H1 (cell line): ENCODE measurements at regions not wholly inside any gene's neighbourhood (a gene's known extent, or its start where the extent isn't known, plus 50 kb on each side); places are given as distances from the start of the nearest gene placed in this dataset.

ENCODE experiments used
- CTCF ChIA-PET: fragments of 300-600 bp; sonication (Branson Sonifier 250); formaldehyde crosslinking; loops from one replicate; lab custom pipeline; 2021; ENCODE audit not compliant: partially characterized antibody; lab: Charles Lee
- POLR2A ChIA-PET: fragments of 300-600 bp; sonication (Branson Sonifier 250); formaldehyde crosslinking; loops from one replicate; lab custom pipeline; 2021; ENCODE audit warnings: inconsistent platforms; ENCODE audit not compliant: partially characterized antibody; lab: Charles Lee
- DNase-seq, 2 experiments: peaks; one replicate each; pipeline versions ENCODE4 v3.0.0 to v3.0.0-alpha.2; 2010 to 2022; ENCODE audit warnings: low spot score in 2 of 2, low read depth in 1 of 2, mixed read lengths in 1 of 2
- FAIRE-seq: peaks from 2 replicates; lab custom pipeline; 2011; peaks lifted over from hg19 to GRCh38; lab: Jason Lieb, UNC
- H2AFZ ChIP-seq: 2 replicates; pipeline ENCODE4 v1.8.1; 2012; ENCODE audit warnings: low read length, inconsistent platforms
- H2AK5ac ChIP-seq: 2 replicates; pipeline ENCODE4 v1.6.1; 2013; ENCODE audit warnings: low read depth, low read length
- H2BK120ac ChIP-seq: replicated peaks from 2 replicates; pipeline ENCODE3; 2013; ENCODE audit warnings: low read depth, low read length, inconsistent platforms
- H2BK12ac ChIP-seq: 2 replicates; pipeline ENCODE4 v1.6.1; 2013; ENCODE audit warnings: low read depth, low read length
- H2BK15ac ChIP-seq: 2 replicates; pipeline ENCODE4 v1.6.1; 2013; ENCODE audit warnings: low read length
- H2BK20ac ChIP-seq: 2 replicates; pipeline ENCODE4 v1.6.1; 2013; ENCODE audit warnings: low read length
- H2BK5ac ChIP-seq: 2 replicates; pipeline ENCODE4 v1.6.1; 2013; ENCODE audit warnings: low read depth, low read length
- H3K14ac ChIP-seq: 2 replicates; pipeline ENCODE4 v1.6.1; 2013; ENCODE audit warnings: inconsistent platforms; ENCODE audit not compliant: insufficient read length
- H3K18ac ChIP-seq: 2 replicates; pipeline ENCODE4 v1.6.1; 2013; ENCODE audit warnings: low read length; ENCODE audit errors: extremely low read depth
- H3K23ac ChIP-seq: 2 replicates; pipeline ENCODE4 v1.6.1; 2013; ENCODE audit warnings: inconsistent platforms; ENCODE audit not compliant: insufficient read length
- H3K23me2 ChIP-seq: 2 replicates; pipeline ENCODE4 v1.6.1; 2013; ENCODE audit warnings: low read depth, low read length
- H3K27ac ChIP-seq: 2 replicates; pipeline ENCODE4 v1.6.1; 2011; ENCODE audit warnings: low read depth, low read length, inconsistent platforms
- H3K27me3 ChIP-seq, 4 experiments: replicated peaks in 1 of 4; 1 replicate in 1 of 4; 2 replicates in 3 of 4; pipeline versions ENCODE4 v1.6.1 to v1.8.1; 2011 to 2013; ENCODE audit warnings: low read length in 3 of 4, mild to moderate bottlenecking in 3 of 4, inconsistent platforms in 2 of 4, mixed read lengths in 2 of 4, moderate library complexity in 1 of 4; ENCODE audit not compliant: control insufficient read depth in 3 of 4, insufficient read depth in 3 of 4; ENCODE audit errors: extremely low read depth in 1 of 4
- H3K36me3 ChIP-seq, 4 experiments: 2 replicates each; pipeline versions ENCODE4 v1.6.1 to v1.8.1; 2011 to 2013; ENCODE audit warnings: mild to moderate bottlenecking in 4 of 4, low read length in 3 of 4, moderate library complexity in 2 of 4, control low read depth in 1 of 4, inconsistent platforms in 1 of 4; ENCODE audit not compliant: insufficient read depth in 4 of 4, control insufficient read depth in 2 of 4
- H3K4ac ChIP-seq: replicated peaks from 2 replicates; pipeline ENCODE3; 2013; ENCODE audit warnings: low read length, low read depth, mixed read lengths, inconsistent platforms; ENCODE audit not compliant: insufficient read length
- H3K4me1 ChIP-seq, 4 experiments: replicated peaks in 1 of 4; 1 replicate in 1 of 4; 2 replicates in 3 of 4; pipeline versions ENCODE4 v1.6.1 to v1.8.1; 2011 to 2013; ENCODE audit warnings: low read length in 3 of 4, inconsistent platforms in 2 of 4, mixed read lengths in 1 of 4; ENCODE audit not compliant: insufficient read depth in 4 of 4, control insufficient read depth in 3 of 4
- H3K4me2 ChIP-seq, 2 experiments: 2 replicates each; pipeline versions ENCODE4 v1.6.1 to v1.8.1; 2011 to 2013; ENCODE audit warnings: low read depth in 2 of 2, low read length in 2 of 2, control low read depth in 1 of 2, inconsistent platforms in 1 of 2, mild to moderate bottlenecking in 1 of 2; ENCODE audit not compliant: insufficient read depth in 1 of 2
- H3K4me3 ChIP-seq, 4 experiments: fragments of 200-600, 300-600 bp in 1 of 4; sonication (generic), shearing (Covaris generic), sonication (Bioruptor Twin) in 1 of 4; 2 replicates each; pipeline versions ENCODE4 v1.5.1 to v1.8.1; 2011 to 2016; ENCODE audit warnings: low read length in 4 of 4, low read depth in 3 of 4, control low read depth in 2 of 4, inconsistent platforms in 2 of 4, mild to moderate bottlenecking in 2 of 4, mixed read lengths in 1 of 4, moderate library complexity in 1 of 4; ENCODE audit not compliant: insufficient read depth in 2 of 4; ENCODE audit errors: extremely low read depth in 1 of 4
- H3K56ac ChIP-seq: replicated peaks from 2 replicates; pipeline ENCODE3; 2013; ENCODE audit warnings: low read depth, mild to moderate bottlenecking, mixed read lengths, low read length, inconsistent platforms; ENCODE audit not compliant: insufficient read length
- H3K79me1 ChIP-seq: 2 replicates; pipeline ENCODE4 v1.6.1; 2013; ENCODE audit warnings: low read depth, low read length, control low read depth
- H3K79me2 ChIP-seq, 2 experiments: 2 replicates each; pipeline versions ENCODE4 v1.6.1 to v1.8.1; 2012 to 2013; ENCODE audit warnings: low read length in 2 of 2, mild to moderate bottlenecking in 2 of 2, inconsistent platforms in 1 of 2; ENCODE audit not compliant: insufficient read depth in 2 of 2, control insufficient read depth in 1 of 2
- H3K9ac ChIP-seq, 4 experiments: replicated peaks in 1 of 4; 1 replicate in 1 of 4; 2 replicates in 3 of 4; pipeline versions ENCODE4 v1.6.1 to v1.8.1; 2011 to 2013; ENCODE audit warnings: low read depth in 3 of 4, low read length in 3 of 4, control low read depth in 2 of 4, mild to moderate bottlenecking in 2 of 4, moderate library complexity in 2 of 4, inconsistent platforms in 1 of 4; ENCODE audit errors: extremely low read depth in 1 of 4
- H3K9me3 ChIP-seq, 2 experiments: 2 replicates each; pipeline versions ENCODE4 v1.6.1 to v1.8.1; 2012 to 2013; ENCODE audit warnings: mild to moderate bottlenecking in 2 of 2, moderate library complexity in 2 of 2, control low read depth in 1 of 2, inconsistent platforms in 1 of 2, low read depth in 1 of 2, low read length in 1 of 2, mixed read lengths in 1 of 2; ENCODE audit not compliant: insufficient read depth in 2 of 2
- H4K20me1 ChIP-seq, 2 experiments: replicated peaks in 1 of 2; 2 replicates each; pipeline versions ENCODE3 to v1.8.1; 2011 to 2013; ENCODE audit warnings: inconsistent platforms in 2 of 2, low read length in 2 of 2, mild to moderate bottlenecking in 1 of 2; ENCODE audit not compliant: insufficient read depth in 2 of 2, control insufficient read depth in 1 of 2
- H4K5ac ChIP-seq: 2 replicates; pipeline ENCODE4 v1.6.1; 2013; ENCODE audit warnings: low read length, low read depth, mixed read lengths, inconsistent platforms; ENCODE audit not compliant: insufficient read length
- H4K8ac ChIP-seq: 2 replicates; pipeline ENCODE4 v1.8.0; 2013; ENCODE audit warnings: mild to moderate bottlenecking, moderate library complexity, low read length, inconsistent platforms; ENCODE audit not compliant: insufficient read depth; ENCODE audit errors: extremely low read depth
- H4K91ac ChIP-seq: replicated peaks from 2 replicates; pipeline ENCODE3; 2013; ENCODE audit warnings: low read length, mixed read lengths, inconsistent platforms; ENCODE audit not compliant: insufficient read length
- BCL11A ChIP-seq, 2 experiments: IDR thresholded peaks; one replicate each; pipeline ENCODE4 v1.6.1; 2011; ENCODE audit warnings: low read depth in 2 of 2, low read length in 2 of 2, mild to moderate bottlenecking in 2 of 2
- EGR1 ChIP-seq: IDR thresholded peaks from 2 replicates; pipeline ENCODE4 v1.6.1; 2011; ENCODE audit warnings: low read depth, low read length, borderline replicate concordance
- EZH2 ChIP-seq: fragments of 200-600 bp; sonication (generic); IDR thresholded peaks from 2 replicates; pipeline ENCODE4 v1.7.1; 2012; ENCODE audit warnings: low read depth, mild to moderate bottlenecking, moderate library complexity, low read length, inconsistent platforms; ENCODE audit not compliant: severe bottlenecking
- FOSL1 ChIP-seq: IDR thresholded peaks from 2 replicates; pipeline ENCODE4 v1.6.1; 2011; ENCODE audit warnings: mild to moderate bottlenecking, low read depth, low read length, moderate library complexity; ENCODE audit not compliant: insufficient read depth
- GTF2F1 ChIP-seq: IDR thresholded peaks from 2 replicates; pipeline ENCODE4 v1.6.1; 2012; ENCODE audit warnings: low read depth, low read length, improper control_type of control experiment, borderline replicate concordance
- KDM1A ChIP-seq: fragments of 200-600, 300-600 bp; sonication (generic); IDR thresholded peaks from 2 replicates; pipeline ENCODE4 v1.7.1; 2016; ENCODE audit warnings: mild to moderate bottlenecking, low read length, borderline replicate concordance
- SRF ChIP-seq: IDR thresholded peaks from 2 replicates; pipeline ENCODE4 v1.6.1; 2011; ENCODE audit warnings: mild to moderate bottlenecking, low read depth, low read length, moderate library complexity
- TAF7 ChIP-seq: optimal IDR thresholded peaks from 2 replicates; pipeline ENCODE3; 2011; ENCODE audit warnings: low read depth, mild to moderate bottlenecking, inconsistent platforms, low read length, moderate library complexity, borderline replicate concordance
- WGBS, 2 experiments: shearing (Covaris generic) in 1 of 2; methylation state at CpG; one replicate each; pipeline versions ENCODE4 v1.1.6 to v1.1.7; 2013 to 2015; ENCODE audit warnings: low lambda C conversion rate in 2 of 2, mixed read lengths in 2 of 2, inconsistent platforms in 1 of 2, low coverage in 1 of 2, missing lambda C conversion rate in 1 of 2; ENCODE audit not compliant: insufficient replicate concordance in 2 of 2, insufficient coverage in 1 of 2, insufficient read length in 1 of 2; ENCODE audit errors: extremely low coverage in 1 of 2, missing lambda C conversion rate in 1 of 2; 5-methylcytosine and 5-hydroxymethylcytosine counted together
- TF ChIP-seq, protein P1 (sequence below), 3 experiments: IDR thresholded peaks; 1 replicate in 2 of 3; 2 replicates in 1 of 3; pipeline versions ENCODE4 v1.5.1 to v1.6.1; 2011; ENCODE audit warnings: low read length in 3 of 3, mild to moderate bottlenecking in 3 of 3, inconsistent platforms in 2 of 3, low read depth in 1 of 3, moderate library complexity in 1 of 3; ENCODE audit not compliant: insufficient read depth in 1 of 3; ENCODE audit errors: control extremely low read depth in 1 of 3
- TF ChIP-seq, protein P2 (sequence below): IDR thresholded peaks from 2 replicates; pipeline ENCODE4 v1.6.1; 2011; ENCODE audit warnings: low read length, improper control_type of control experiment

DNA sequence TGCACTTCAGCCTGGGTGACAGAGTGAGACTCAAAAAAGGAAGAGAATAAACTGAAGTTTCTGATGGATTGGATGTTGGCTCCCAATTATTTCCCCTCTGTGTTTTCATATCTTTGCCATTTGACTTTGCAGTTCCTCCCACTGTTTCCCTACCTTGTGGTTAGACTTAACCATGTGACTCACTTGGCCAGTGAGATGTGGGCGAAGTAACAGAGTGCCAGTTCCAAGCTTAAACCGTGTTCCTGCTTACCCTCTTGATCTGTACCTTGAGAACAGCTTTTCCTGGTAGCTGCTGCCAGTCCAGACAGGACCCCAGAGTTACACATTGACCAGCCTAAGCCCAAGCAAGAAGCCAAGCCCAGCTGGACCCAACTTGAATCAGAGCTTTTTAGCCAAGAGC lies 323.4 kb downstream of the LTN1 start:
- Histone ChIP-seq H3K27ac (no peak overlapping the region), H3K9me3 (no peaks in the 10 kb centered on the region), H3K36me3 (no peaks in the 10 kb centered on the region), H2AFZ (no peak overlapping the region; the same call in 1 of the 2 replicates), H3K56ac (no peak overlapping the region), H3K27me3 (no peaks in the 10 kb centered on the region), H3K79me1 (no peaks in the 10 kb centered on the region), H3K14ac (no peak overlapping the region), H2BK5ac (no peak overlapping the region), H3K23ac (no peak overlapping the region), H3K79me2 (no peaks in the 10 kb centered on the region), H3K18ac (no peak overlapping the region), H4K91ac (no peak overlapping the region), H4K5ac (no peak overlapping the region), H3K4me3 (no peak overlapping the region), H3K9ac (no peak overlapping the region), H3K4me2 (no peak overlapping the region), H2BK15ac (no peak overlapping the region), H2BK120ac (no peak overlapping the region), H2BK20ac (no peak overlapping the region), H3K4ac (no peak overlapping the region), H4K8ac (no peak overlapping the region), H3K23me2 (no peaks in the 10 kb centered on the region), H3K4me1 (no peaks in the 10 kb centered on the region), H2BK12ac (no peak overlapping the region), H4K20me1 (no peaks in the 10 kb centered on the region), H2AK5ac (no peak overlapping the region)
- DNase-seq: no peak
- FAIRE-seq: no peak
- 88% methylated on average over 2 of the region's 2 CpGs; no CpG with 5 or more reads in 1 of the 2 experiments for WGBS, 2 experiments
- ChIA-PET POLR2A (no interaction called here), CTCF (interaction anchor here (1.1 kb wide), 1 partner anchor 76 kb away, joined by 6 read pairs; no protein-coding TSS in a partner anchor)
- TF ChIP-seq TAF7 (no peak), EGR1 (no peak), FOSL1 (no peak), KDM1A (no peak), BCL11A (IDR thresholded peaks at IDR 0.05; ENCODE audit: low read depth in 2 of 2, low read length in 2 of 2) (no peak), SRF (no peak), EZH2 (no peak), GTF2F1 (no peak)
- TF ChIP-seq, protein P1, sequence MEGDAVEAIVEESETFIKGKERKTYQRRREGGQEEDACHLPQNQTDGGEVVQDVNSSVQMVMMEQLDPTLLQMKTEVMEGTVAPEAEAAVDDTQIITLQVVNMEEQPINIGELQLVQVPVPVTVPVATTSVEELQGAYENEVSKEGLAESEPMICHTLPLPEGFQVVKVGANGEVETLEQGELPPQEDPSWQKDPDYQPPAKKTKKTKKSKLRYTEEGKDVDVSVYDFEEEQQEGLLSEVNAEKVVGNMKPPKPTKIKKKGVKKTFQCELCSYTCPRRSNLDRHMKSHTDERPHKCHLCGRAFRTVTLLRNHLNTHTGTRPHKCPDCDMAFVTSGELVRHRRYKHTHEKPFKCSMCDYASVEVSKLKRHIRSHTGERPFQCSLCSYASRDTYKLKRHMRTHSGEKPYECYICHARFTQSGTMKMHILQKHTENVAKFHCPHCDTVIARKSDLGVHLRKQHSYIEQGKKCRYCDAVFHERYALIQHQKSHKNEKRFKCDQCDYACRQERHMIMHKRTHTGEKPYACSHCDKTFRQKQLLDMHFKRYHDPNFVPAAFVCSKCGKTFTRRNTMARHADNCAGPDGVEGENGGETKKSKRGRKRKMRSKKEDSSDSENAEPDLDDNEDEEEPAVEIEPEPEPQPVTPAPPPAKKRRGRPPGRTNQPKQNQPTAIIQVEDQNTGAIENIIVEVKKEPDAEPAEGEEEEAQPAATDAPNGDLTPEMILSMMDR (IDR thresholded peaks at IDR 0.05; ENCODE audit: control extremely low read depth in 1 of 3, insufficient read depth in 1 of 3, low read depth in 1 of 3, low read length in 3 of 3): no peak
- TF ChIP-seq, protein P2, sequence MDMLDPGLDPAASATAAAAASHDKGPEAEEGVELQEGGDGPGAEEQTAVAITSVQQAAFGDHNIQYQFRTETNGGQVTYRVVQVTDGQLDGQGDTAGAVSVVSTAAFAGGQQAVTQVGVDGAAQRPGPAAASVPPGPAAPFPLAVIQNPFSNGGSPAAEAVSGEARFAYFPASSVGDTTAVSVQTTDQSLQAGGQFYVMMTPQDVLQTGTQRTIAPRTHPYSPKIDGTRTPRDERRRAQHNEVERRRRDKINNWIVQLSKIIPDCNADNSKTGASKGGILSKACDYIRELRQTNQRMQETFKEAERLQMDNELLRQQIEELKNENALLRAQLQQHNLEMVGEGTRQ: no peak
